Liver (tissue), 3 donors: ENCODE measurements at regions not wholly inside any gene's neighbourhood (a gene's known extent, or its start where the extent isn't known, plus 50 kb on each side); places are given as distances from the start of the nearest gene placed in this dataset.

Experiments used
- ATF3 ChIP-seq: IDR thresholded peaks from 2 replicates; pipeline ENCODE4 v1.6.1; 2016; ENCODE audit warnings: antibody characterized with exemption
- CTCF ChIP-seq: fragments of 150-350 bp; IDR thresholded peaks from 2 replicates; pipeline ENCODE4 v1.5.1; 2017; ENCODE audit warnings: improper control_type of control experiment, low read depth, low read length; ENCODE audit not compliant: missing input control
- GABPA ChIP-seq, 2 donors: IDR thresholded peaks in 1 of 2; conservative IDR thresholded peaks in 1 of 2; 2 replicates each; pipeline ENCODE4 v1.6.1; 2016; ENCODE audit warnings: antibody characterized with exemption in 2 of 2, mild to moderate bottlenecking in 1 of 2, moderate library complexity in 1 of 2
- HNF4A ChIP-seq, 2 donors: conservative IDR thresholded peaks; 2 replicates each; pipeline ENCODE4 v1.6.1; 2016; ENCODE audit warnings: antibody characterized with exemption in 2 of 2, mild to moderate bottlenecking in 2 of 2
- JUND ChIP-seq, 2 donors: IDR thresholded peaks; 2 replicates each; pipeline ENCODE4 v1.6.1; 2016; ENCODE audit warnings: antibody characterized with exemption in 2 of 2
- MAX ChIP-seq: IDR thresholded peaks from 2 replicates; pipeline ENCODE4 v1.6.1; 2016; ENCODE audit warnings: antibody characterized with exemption
- NR2F2 ChIP-seq: IDR thresholded peaks from 2 replicates; pipeline ENCODE4 v1.6.1; 2016; ENCODE audit warnings: antibody characterized with exemption
- RAD21 ChIP-seq, 2 donors: IDR thresholded peaks; 2 replicates each; pipeline ENCODE4 v1.6.1; 2016; ENCODE audit warnings: antibody characterized with exemption in 2 of 2, mild to moderate bottlenecking in 2 of 2
- REST ChIP-seq: IDR thresholded peaks from 2 replicates; pipeline ENCODE4 v1.6.1; 2016; ENCODE audit warnings: antibody characterized with exemption, mild to moderate bottlenecking
- RXRA ChIP-seq, 2 donors: IDR thresholded peaks; 2 replicates each; pipeline ENCODE4 v1.6.1; 2017 to 2018; ENCODE audit warnings: antibody characterized with exemption in 2 of 2, mild to moderate bottlenecking in 1 of 2
- SP1 ChIP-seq: IDR thresholded peaks from 2 replicates; pipeline ENCODE4 v1.6.1; 2018; ENCODE audit warnings: antibody characterized with exemption, mild to moderate bottlenecking
- YY1 ChIP-seq: IDR thresholded peaks from 2 replicates; pipeline ENCODE4 v1.6.1; 2016; ENCODE audit warnings: antibody characterized with exemption, mild to moderate bottlenecking
- ZBTB33 ChIP-seq: IDR thresholded peaks from 2 replicates; pipeline ENCODE4 v1.6.1; 2016; ENCODE audit warnings: antibody characterized with exemption
- donor health status: healthy.
- donor health status: healthy.

GRCh38 chr2:55114082-55114481, 63.8 kb upstream of the RTN4 start:
- TF ChIP-seq CTCF (no peak), SP1 (no peak), RAD21 (IDR thresholded peaks at IDR 0.05) (no peak), NR2F2 (no peak), GABPA (IDR thresholded peaks at IDR 0.05 in 1 of 2, conservative IDR thresholded peaks at IDR 0.05 in 1 of 2) (no peak), YY1 (no peak), MAX (no peak), REST (no peak), ZBTB33 (no peak), ATF3 (no peak), HNF4A (conservative IDR thresholded peaks at IDR 0.05) (no peak), JUND (IDR thresholded peaks at IDR 0.05) (no peak), RXRA (IDR thresholded peaks at IDR 0.05) (no peak)
